HL-60 (cell line): ENCODE measurements at regions not wholly inside any gene's neighbourhood (a gene's known extent, or its start where the extent isn't known, plus 50 kb on each side); places are given as distances from the start of the nearest gene placed in this dataset.
A peak's percentile ranks its signal among the peaks of the same experiment; 100 is the strongest.

Experiments used
- DNase-seq, 2 experiments: peaks; one replicate each; pipeline ENCODE4 v3.0.0-alpha.2; 2010 to 2020; ENCODE audit warnings: low read depth in 1 of 2, low spot score in 1 of 2
- H3K27ac ChIP-seq: fragments of 250-450 bp; sonication (Bioruptor Pico); replicated peaks from 2 replicates; pipeline ENCODE4 v1.5.1; 2020; ENCODE audit warnings: mild to moderate bottlenecking, moderate library complexity
- H3K27me3 ChIP-seq: fragments of 250-450 bp; sonication (Bioruptor Pico); 2 replicates; pipeline ENCODE4 v1.5.1; 2021; ENCODE audit warnings: mild to moderate bottlenecking, moderate library complexity; ENCODE audit not compliant: insufficient read depth, poor library complexity, severe bottlenecking
- H3K4me3 ChIP-seq: replicated peaks from 2 replicates; pipeline ENCODE4 v1.5.1; 2011; ENCODE audit warnings: mild to moderate bottlenecking, control low read depth, low read length; ENCODE audit not compliant: insufficient read depth
- GABPA ChIP-seq: IDR thresholded peaks from 2 replicates; pipeline ENCODE4 v1.6.1; 2012; ENCODE audit warnings: low read depth
- POLR2AphosphoS5 ChIP-seq: IDR thresholded peaks from 2 replicates; pipeline ENCODE4 v1.6.1; 2012; ENCODE audit warnings: low read depth
- SPI1 ChIP-seq: IDR thresholded peaks from 2 replicates; pipeline ENCODE4 v1.6.1; 2012; ENCODE audit warnings: low read depth, mild to moderate bottlenecking, borderline replicate concordance
- TF ChIP-seq, protein P1 (sequence below): IDR thresholded peaks from one replicate; pipeline ENCODE4 v1.5.1; 2011; ENCODE audit warnings: low read length, control low read depth, inconsistent platforms; ENCODE audit not compliant: insufficient read depth
- TF ChIP-seq, protein P2 (sequence below): IDR thresholded peaks from 2 replicates; pipeline ENCODE4 v1.6.1; 2012; ENCODE audit warnings: low read depth; ENCODE audit not compliant: insufficient replicate concordance

DNA sequence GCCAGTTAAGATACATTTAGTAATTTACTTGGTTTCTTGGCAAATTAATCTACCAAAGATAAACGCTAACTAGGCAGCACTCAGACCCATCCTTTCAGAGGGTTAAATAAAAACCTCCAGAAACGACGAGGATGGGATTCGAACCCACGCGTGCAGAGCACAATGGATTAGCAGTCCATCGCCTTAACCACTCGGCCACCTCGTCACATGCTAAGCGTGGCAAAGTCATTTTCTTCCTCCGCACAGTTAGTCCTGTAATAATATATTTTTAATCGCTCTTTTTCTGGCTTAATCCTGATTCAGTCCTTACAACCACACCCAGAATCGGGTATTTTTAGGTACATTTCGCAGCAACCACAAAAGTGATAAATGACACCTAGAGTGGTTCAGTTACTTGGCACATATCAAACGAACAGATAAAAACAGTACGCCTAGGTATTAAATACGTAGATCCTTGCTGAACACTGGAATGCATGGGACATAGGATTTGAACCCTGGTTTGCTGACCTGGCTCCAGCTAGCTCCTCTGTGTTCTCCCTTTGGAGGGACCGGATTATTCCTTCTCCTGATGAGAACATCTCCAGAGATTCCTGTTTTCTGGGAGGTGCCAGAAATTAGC, 71.6 kb downstream of the GPX5 start:
- peak in 1 of 2 experiments; percentile 27 for DNase-seq
- Histone ChIP-seq H3K27me3 (no peaks in the 10 kb centered on the region), H3K4me3 (no peak overlapping the region), H3K27ac (no peak overlapping the region)
- TF ChIP-seq, protein P1, sequence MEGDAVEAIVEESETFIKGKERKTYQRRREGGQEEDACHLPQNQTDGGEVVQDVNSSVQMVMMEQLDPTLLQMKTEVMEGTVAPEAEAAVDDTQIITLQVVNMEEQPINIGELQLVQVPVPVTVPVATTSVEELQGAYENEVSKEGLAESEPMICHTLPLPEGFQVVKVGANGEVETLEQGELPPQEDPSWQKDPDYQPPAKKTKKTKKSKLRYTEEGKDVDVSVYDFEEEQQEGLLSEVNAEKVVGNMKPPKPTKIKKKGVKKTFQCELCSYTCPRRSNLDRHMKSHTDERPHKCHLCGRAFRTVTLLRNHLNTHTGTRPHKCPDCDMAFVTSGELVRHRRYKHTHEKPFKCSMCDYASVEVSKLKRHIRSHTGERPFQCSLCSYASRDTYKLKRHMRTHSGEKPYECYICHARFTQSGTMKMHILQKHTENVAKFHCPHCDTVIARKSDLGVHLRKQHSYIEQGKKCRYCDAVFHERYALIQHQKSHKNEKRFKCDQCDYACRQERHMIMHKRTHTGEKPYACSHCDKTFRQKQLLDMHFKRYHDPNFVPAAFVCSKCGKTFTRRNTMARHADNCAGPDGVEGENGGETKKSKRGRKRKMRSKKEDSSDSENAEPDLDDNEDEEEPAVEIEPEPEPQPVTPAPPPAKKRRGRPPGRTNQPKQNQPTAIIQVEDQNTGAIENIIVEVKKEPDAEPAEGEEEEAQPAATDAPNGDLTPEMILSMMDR = no peak
- TF ChIP-seq SPI1 (no peak), POLR2AphosphoS5 (no peak), GABPA (no peak)
- TF ChIP-seq, protein P2, sequence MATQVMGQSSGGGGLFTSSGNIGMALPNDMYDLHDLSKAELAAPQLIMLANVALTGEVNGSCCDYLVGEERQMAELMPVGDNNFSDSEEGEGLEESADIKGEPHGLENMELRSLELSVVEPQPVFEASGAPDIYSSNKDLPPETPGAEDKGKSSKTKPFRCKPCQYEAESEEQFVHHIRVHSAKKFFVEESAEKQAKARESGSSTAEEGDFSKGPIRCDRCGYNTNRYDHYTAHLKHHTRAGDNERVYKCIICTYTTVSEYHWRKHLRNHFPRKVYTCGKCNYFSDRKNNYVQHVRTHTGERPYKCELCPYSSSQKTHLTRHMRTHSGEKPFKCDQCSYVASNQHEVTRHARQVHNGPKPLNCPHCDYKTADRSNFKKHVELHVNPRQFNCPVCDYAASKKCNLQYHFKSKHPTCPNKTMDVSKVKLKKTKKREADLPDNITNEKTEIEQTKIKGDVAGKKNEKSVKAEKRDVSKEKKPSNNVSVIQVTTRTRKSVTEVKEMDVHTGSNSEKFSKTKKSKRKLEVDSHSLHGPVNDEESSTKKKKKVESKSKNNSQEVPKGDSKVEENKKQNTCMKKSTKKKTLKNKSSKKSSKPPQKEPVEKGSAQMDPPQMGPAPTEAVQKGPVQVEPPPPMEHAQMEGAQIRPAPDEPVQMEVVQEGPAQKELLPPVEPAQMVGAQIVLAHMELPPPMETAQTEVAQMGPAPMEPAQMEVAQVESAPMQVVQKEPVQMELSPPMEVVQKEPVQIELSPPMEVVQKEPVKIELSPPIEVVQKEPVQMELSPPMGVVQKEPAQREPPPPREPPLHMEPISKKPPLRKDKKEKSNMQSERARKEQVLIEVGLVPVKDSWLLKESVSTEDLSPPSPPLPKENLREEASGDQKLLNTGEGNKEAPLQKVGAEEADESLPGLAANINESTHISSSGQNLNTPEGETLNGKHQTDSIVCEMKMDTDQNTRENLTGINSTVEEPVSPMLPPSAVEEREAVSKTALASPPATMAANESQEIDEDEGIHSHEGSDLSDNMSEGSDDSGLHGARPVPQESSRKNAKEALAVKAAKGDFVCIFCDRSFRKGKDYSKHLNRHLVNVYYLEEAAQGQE = no peak

DNA sequence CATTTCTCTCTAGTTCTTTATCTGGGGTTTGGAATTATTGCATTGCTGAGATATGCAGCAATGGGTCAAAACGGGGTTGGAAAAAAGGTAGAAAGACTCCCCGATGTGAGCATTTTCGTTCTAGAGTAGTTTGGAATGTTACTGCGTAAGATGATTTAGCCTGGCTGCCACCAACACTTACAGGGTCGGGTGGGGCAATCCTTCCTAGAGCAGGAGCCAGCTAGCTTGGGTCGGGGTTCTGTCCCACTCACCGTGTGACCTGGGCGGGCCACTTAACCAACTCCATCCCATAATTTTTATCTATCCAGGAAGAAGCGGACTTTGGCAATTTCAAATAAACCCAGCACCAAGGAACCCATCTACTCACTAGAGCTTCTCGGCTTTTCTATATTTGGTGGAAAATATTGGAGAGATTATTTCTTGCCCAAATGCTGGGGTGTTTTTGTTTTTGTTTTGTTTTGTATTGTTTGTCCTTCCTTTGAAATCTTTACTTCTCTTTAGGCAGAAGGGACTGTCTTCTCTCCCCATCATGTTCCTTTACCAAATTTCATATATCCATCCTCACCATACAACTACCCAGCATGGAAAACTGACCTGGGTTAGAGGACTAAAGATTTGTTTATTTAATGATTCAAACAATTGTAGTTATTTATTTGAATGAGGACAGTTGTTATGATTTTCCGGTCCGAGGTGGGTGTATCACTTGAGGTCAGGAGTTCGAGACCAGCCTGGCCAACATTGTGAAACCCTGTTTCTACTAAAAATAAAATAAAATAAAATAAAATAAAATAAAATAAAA, 72.4 kb downstream of the GPX5 start:
- Histone ChIP-seq H3K27me3 (no peaks in the 10 kb centered on the region), H3K4me3 (no peak overlapping the region), H3K27ac (no peak overlapping the region)
- no peak for DNase-seq
- TF ChIP-seq, protein P2 = no peak
- TF ChIP-seq POLR2AphosphoS5 (no peak), GABPA (no peak), SPI1 (no peak)
- TF ChIP-seq, protein P1 = no peak

DNA sequence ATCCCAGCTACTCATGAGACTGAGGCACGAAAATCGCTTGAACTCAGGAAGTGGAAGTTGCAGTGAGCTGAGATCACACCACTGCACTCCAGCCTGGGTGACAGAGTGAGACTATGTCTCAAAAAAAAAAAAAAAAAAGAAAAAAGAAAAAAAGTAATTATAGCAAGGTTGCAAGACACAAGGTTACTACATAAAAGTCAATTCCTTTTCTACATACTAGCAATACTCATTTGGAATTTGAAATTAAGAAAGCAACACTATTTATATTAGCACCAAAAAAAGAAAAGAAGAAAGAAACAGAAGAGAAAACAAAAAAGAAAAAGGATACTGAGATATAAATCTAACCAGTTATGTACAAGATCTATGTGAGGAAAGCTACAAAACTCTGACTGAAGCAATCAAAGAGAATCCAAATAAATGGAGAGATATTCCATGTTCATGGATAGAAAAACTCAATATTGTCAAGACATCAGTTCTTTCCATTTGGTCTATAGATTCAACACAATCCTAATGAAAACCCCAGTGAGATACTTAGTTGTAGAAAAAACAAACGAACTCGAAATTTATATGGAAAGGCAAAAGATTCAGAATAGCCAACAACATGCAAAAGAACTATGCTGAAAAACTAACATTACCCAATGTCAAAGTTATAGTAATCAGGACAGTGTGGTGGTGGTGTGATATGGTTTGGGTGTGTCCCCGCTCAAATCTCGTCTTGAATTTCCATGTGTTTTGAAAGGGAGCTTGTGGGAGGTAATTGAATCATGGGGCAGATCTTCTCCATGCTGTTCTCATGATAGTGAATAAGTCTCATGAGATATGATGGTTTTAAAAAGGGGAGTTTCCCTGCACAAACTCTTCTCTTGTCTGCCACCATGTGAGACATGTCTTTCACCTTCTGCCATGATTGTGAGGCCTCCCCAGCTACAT, 73.3 kb downstream of the GPX5 start:
- DNase-seq = no peak
- H3K4me3 ChIP-seq = no peak overlapping the region
- H3K27me3 ChIP-seq = no peaks in the 10 kb centered on the region
- TF ChIP-seq POLR2AphosphoS5 (no peak), SPI1 (no peak), GABPA (no peak)
- TF ChIP-seq, protein P1 = no peak
- TF ChIP-seq, protein P2 = no peak
- H3K27ac ChIP-seq = no peak overlapping the region
